Naive thymus-derived CD8-positive, alpha-beta T cell (primary cell): ENCODE measurements at regions not wholly inside any gene's neighbourhood (a gene's known extent, or its start where the extent isn't known, plus 50 kb on each side); places are given as distances from the start of the nearest gene placed in this dataset.

Source experiments
- ATAC-seq, 2 donors: fragments of 150-1000 bp; cut with Tn5 transposase in 1 of 2; sonication (Bioruptor Pico), chemical (Tn5 transposase) in 1 of 2; 1 replicate in 1 of 2; 2 replicates in 1 of 2; pipeline ENCODE4 v1.10.0; 2021; ENCODE audit warnings: mild to moderate bottlenecking in 2 of 2, moderate library complexity in 2 of 2
- POLR2A ChIA-PET: fragments of 350-600 bp; sonication (Branson Sonifier 250); formaldehyde crosslinking; loops from one replicate; lab custom pipeline; 2021; ENCODE audit warnings: antibody characterized with exemption; lab: Charles Lee
- DNase-seq, 10 donors: peaks; one replicate each; pipeline versions ENCODE4 v3.0.0 to v3.0.0-alpha.2; 2020 to 2022
- H3K27ac Mint-ChIP-seq, 10 donors: one replicate each; pipeline ENCODE4 v1.8.0; 2020 to 2022; ENCODE audit warnings: mild to moderate bottlenecking in 10 of 10, mixed read lengths in 10 of 10, moderate library complexity in 4 of 10, inconsistent platforms in 1 of 10
- H3K27me3 Mint-ChIP-seq, 5 donors: one replicate each; pipeline ENCODE4 v1.8.0; 2021 to 2022; ENCODE audit warnings: mixed read lengths in 5 of 5
- H3K36me3 Mint-ChIP-seq, 3 donors: one replicate each; pipeline ENCODE4 v1.8.0; 2020 to 2022; ENCODE audit warnings: mixed read lengths in 3 of 3, mild to moderate bottlenecking in 2 of 3, inconsistent platforms in 1 of 3
- H3K4me1 Mint-ChIP-seq, 4 donors: one replicate each; pipeline ENCODE4 v1.8.0; 2021 to 2022; ENCODE audit warnings: mixed read lengths in 4 of 4
- H3K4me3 Mint-ChIP-seq, 10 donors: one replicate each; pipeline ENCODE4 v1.8.0; 2020 to 2022; ENCODE audit warnings: mild to moderate bottlenecking in 10 of 10, mixed read lengths in 10 of 10, moderate library complexity in 6 of 10, inconsistent platforms in 1 of 10
- H3K9me3 Mint-ChIP-seq, 9 donors: one replicate each; pipeline ENCODE4 v1.8.0; 2020 to 2022; ENCODE audit warnings: mixed read lengths in 9 of 9, mild to moderate bottlenecking in 3 of 9, inconsistent platforms in 1 of 9, moderate library complexity in 1 of 9

DNA sequence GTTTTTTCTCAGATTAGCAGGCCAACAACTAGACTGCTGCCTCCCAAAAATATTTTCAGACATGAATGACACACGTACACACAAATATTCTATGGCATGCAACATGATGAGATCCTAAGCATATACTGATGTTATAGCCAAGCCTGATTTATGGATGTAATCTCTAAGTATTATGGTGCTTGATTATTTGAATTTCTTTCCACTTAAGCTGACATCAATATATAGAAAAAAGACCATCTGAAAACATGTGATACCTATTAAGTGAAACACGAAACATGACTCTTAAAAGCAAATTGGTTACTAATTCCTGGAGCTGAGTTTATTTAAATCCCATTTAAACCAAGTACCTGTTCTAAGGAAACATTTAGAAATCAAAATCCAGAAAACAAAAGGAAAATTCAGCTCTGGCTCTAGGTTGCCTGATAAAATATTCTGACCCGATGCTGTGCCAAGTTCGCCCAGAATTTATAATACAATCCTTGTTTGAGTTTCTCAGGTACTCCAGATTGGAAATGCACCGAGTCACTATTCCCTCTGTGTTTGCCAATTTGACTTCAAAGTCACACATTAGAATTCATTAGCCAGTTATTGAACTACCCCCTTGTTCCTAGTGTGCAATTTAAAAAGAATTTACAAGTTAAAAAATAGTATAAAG, 548.6 kb downstream of the CSNK1G3 start:
- DNase-seq (no peak), ATAC-seq (no peak)
- Mint-ChIP-seq H3K4me1 (peaks cover 2 to 21% (median 4%) of the 10 kb centered on the region in 4 donors), H3K9me3 (peaks cover 0 to 12% (median 0%) of the 10 kb centered on the region in 9 donors), H3K27me3 (peaks cover 0 to 1% (median 0%) of the 10 kb centered on the region in 5 donors), H3K27ac (no peak overlapping the region), H3K36me3 (no peaks in the 10 kb centered on the region), H3K4me3 (no peak overlapping the region)
- POLR2A ChIA-PET: no interaction called here

DNA sequence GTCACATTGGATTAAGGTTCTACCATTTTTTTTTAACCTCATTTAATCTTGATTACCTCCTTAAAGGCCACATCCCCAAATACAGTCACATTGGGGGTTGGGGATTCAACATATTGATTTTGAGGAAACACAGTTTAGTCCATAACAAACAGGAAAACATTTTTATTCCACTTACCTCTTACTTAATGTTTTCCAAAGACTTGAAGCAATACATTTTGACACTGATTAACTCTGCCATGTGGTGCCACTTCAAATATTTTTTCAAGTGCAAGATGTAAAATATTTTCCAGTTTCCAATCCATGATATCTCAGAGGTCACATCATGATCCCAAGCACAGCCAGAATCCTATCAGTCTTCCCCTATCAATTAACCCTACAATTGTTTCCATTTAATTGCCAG, 548.0 kb downstream of the CSNK1G3 start:
- POLR2A ChIA-PET: no interaction called here
- no peak overlapping the region for H3K27ac Mint-ChIP-seq
- peaks cover 0 to 1% (median 0%) of the 10 kb centered on the region in 5 donors for H3K27me3 Mint-ChIP-seq
- peaks cover 2 to 21% (median 4%) of the 10 kb centered on the region in 4 donors for H3K4me1 Mint-ChIP-seq
- no peak overlapping the region for H3K4me3 Mint-ChIP-seq
- ATAC-seq (no peak), DNase-seq (no peak)
- H3K36me3 Mint-ChIP-seq: no peaks in the 10 kb centered on the region
- H3K9me3 Mint-ChIP-seq: peaks cover 0 to 12% (median 0%) of the 10 kb centered on the region in 9 donors

DNA sequence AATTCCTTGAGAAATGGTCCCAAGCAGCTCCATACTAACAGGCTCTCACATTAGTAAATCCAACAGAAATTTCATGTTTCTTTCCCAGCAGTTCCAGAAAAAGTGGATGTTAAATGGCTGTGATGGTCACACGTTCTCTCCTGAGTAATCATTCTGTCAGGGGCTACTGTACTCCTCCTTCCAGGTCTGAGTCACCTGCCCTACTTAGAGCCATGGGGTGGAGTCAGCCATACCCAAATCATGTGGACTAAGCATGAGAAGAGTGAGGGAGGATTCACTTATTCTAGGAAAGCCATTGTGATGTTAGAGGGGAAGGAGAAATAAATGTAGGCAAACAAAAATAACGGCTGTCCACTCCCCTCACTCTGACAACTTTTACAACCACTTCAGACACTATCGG, 547.2 kb downstream of the CSNK1G3 start:
- no peak for ATAC-seq
- H3K4me1 Mint-ChIP-seq: peaks cover 2 to 25% (median 4%) of the 10 kb centered on the region in 4 donors
- H3K36me3 Mint-ChIP-seq: no peaks in the 10 kb centered on the region
- POLR2A ChIA-PET: no interaction called here
- peaks cover 0 to 8% (median 0%) of the 10 kb centered on the region in 9 donors for H3K9me3 Mint-ChIP-seq
- H3K4me3 Mint-ChIP-seq: no peak overlapping the region
- no peaks in the 10 kb centered on the region for H3K27me3 Mint-ChIP-seq
- DNase-seq: no peak
- no peak overlapping the region for H3K27ac Mint-ChIP-seq

DNA sequence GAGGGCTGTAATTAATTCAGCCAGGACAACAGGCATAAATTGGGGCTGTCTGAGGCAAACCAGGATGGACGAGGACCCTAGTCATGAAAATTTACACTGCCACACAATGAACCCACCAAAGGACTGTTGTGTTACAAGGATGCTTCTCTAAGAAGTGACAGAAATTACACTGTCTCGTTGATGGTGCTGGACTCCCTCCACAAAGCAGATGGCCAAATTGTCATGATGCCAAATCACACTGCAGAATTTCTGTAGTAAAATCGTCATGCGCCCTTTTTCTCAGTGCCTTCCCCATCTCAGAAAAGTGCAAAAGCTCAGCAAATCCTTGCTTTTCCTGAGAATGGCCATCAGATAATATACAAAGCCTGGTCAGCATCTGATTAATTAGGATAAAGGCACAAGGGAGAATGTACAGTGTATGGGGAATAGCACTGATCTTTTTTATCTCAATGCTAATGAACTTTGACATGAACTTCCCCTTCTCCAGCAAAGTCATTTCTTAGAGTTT, 545.8 kb downstream of the CSNK1G3 start:
- H3K36me3 Mint-ChIP-seq: no peaks in the 10 kb centered on the region
- H3K27me3 Mint-ChIP-seq: no peaks in the 10 kb centered on the region
- H3K27ac Mint-ChIP-seq: peak overlapping the region in 1 of 10 donors; percentile 64
- peaks cover 2 to 26% (median 4%) of the 10 kb centered on the region in 4 donors for H3K4me1 Mint-ChIP-seq
- DNase-seq: no peak
- H3K9me3 Mint-ChIP-seq: peaks cover 0 to 4% (median 0%) of the 10 kb centered on the region in 9 donors
- peak overlapping the region in 1 of 10 donors; percentile 73 for H3K4me3 Mint-ChIP-seq
- no peak for ATAC-seq
- POLR2A ChIA-PET: no interaction called here

DNA sequence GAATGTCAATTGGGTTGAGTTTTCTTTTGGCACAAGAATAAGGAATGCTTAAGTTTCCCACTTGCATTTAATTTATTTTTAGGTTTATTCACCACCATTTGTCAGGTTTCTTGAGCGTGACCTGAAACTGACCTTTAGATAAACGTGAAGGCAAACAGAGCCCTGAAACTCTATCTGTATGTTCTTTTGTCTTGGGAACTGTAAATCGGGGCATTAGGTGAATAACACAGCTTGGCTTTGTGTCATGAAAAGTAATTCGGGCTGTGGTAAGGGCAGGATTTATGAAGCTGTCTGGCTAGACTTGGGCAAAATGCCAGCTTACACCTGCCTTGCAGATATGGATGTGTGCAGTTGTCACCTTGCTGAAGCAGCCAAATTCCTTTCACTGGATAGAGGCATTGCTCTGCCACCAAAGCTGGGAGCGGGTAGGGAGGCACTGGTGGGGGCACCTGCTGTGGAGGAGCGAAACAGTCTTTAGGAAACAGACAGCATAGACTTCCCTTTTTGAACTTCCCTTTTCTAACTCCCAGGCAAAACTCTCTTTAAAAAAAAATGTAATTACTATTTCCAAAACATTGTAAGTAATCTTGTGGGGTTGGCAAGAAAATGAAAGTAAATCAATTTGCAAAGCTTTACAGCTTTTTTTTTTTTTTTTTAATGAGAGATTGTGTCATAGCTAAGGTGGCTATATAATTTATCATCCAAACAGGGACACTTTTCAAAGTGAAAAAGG, 545.2 kb downstream of the CSNK1G3 start:
- ATAC-seq (peak in 1 of 2 donors; percentile 49), DNase-seq (peak in 1 of 10 donors; percentile 14)
- Mint-ChIP-seq H3K4me3 (peak overlapping the region in 2 of 10 donors; percentile 12 to 73), H3K36me3 (no peaks in the 10 kb centered on the region), H3K27ac (peak overlapping the region in 3 of 10 donors; percentile 64 to 74 (median 70)), H3K4me1 (peaks cover 2 to 26% (median 4%) of the 10 kb centered on the region in 4 donors), H3K27me3 (no peaks in the 10 kb centered on the region), H3K9me3 (peaks cover 0 to 2% (median 0%) of the 10 kb centered on the region in 9 donors)
- POLR2A ChIA-PET: no interaction called here

DNA sequence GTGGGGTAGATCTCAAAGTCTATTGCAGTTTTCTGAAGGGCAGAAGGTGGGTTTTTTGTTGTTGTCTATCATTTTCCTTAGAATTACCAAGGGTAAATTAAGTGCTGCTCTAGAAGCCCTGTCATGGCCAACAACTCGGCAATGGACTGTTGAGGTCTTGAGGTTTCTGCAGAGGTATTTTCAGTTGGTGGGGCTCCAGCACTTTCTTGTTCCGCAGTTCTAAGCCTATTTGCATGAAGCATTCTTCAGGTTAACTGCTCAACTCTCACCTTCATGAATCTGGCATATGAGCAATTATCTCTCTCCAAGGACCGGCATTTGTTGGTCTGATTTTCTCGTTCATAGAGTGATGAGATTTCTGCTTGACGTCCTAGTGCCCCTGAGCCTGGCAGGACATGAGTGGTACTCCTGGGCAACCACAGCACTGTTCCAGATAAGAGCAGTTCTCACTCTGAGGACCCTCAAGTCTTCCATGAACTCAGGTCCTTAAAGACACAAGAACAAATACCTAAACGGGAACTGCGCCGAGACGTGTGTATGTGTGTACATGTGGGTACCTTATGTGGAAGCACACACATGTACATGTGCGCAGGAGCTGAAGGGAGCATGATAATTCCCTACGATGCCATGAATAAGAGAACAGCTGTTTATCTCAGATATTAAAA, 544.5 kb downstream of the CSNK1G3 start:
- no peaks in the 10 kb centered on the region for H3K36me3 Mint-ChIP-seq
- no peak for DNase-seq
- peak in 1 of 2 donors; percentile 28 for ATAC-seq
- H3K9me3 Mint-ChIP-seq: peaks cover 0 to 2% (median 0%) of the 10 kb centered on the region in 9 donors
- peaks cover 2 to 26% (median 4%) of the 10 kb centered on the region in 4 donors for H3K4me1 Mint-ChIP-seq
- no peaks in the 10 kb centered on the region for H3K27me3 Mint-ChIP-seq
- H3K4me3 Mint-ChIP-seq: peak overlapping the region in 1 of 10 donors; percentile 25
- H3K27ac Mint-ChIP-seq: peak overlapping the region in 2 of 10 donors; percentile 9 to 64
- POLR2A ChIA-PET: no interaction called here

DNA sequence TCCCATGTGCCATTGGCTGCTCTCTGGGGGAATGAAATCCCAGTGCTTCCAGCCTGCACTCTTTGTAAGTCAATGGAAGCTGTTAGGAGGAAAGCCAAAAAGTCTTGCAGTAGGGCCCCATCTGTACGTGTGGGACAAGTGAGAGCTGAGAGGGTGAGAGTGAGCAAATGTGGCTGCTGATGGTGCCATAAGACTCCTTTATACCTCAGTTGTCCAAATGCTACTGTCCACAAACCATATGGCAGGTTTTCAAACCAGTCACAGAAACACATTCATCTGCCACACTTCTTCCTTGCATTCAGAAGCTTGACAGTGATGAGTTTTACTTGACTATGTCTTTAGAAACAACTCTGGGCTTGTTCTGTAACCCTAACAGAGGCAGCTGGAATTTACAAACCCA, 543.8 kb downstream of the CSNK1G3 start:
- no peak overlapping the region for H3K4me3 Mint-ChIP-seq
- DNase-seq (no peak), ATAC-seq (no peak)
- POLR2A ChIA-PET: no interaction called here
- H3K4me1 Mint-ChIP-seq: peaks cover 2 to 26% (median 4%) of the 10 kb centered on the region in 4 donors
- peak overlapping the region in 1 of 10 donors; percentile 42 for H3K27ac Mint-ChIP-seq
- H3K9me3 Mint-ChIP-seq: peaks cover 0 to 3% (median 0%) of the 10 kb centered on the region in 9 donors
- no peaks in the 10 kb centered on the region for H3K36me3 Mint-ChIP-seq
- H3K27me3 Mint-ChIP-seq: no peaks in the 10 kb centered on the region

DNA sequence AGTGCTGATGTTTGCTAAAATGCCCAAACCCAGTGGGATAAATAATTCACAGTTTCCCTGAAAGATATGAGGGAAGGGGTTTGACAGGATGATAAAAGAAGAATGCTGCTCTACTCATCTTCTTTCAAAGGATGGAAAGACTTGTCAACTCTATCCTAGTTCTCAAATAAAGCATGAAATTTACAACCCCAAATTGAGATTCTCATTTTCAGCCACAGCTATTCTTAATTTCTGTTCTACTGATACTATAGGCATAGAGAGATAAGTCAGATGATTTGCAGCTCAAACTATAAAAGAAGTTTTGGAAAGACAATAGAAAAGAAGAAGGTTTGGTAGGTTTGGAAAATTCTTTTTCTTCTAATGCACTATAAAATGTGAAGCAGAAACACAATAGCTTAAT, 542.6 kb downstream of the CSNK1G3 start:
- no peaks in the 10 kb centered on the region for H3K36me3 Mint-ChIP-seq
- DNase-seq: no peak
- no peaks in the 10 kb centered on the region for H3K27me3 Mint-ChIP-seq
- H3K4me1 Mint-ChIP-seq: peaks cover 2 to 26% (median 4%) of the 10 kb centered on the region in 4 donors
- peaks cover 0 to 3% (median 0%) of the 10 kb centered on the region in 9 donors for H3K9me3 Mint-ChIP-seq
- ATAC-seq: no peak
- POLR2A ChIA-PET: no interaction called here
- H3K4me3 Mint-ChIP-seq: no peak overlapping the region
- H3K27ac Mint-ChIP-seq: no peak overlapping the region

DNA sequence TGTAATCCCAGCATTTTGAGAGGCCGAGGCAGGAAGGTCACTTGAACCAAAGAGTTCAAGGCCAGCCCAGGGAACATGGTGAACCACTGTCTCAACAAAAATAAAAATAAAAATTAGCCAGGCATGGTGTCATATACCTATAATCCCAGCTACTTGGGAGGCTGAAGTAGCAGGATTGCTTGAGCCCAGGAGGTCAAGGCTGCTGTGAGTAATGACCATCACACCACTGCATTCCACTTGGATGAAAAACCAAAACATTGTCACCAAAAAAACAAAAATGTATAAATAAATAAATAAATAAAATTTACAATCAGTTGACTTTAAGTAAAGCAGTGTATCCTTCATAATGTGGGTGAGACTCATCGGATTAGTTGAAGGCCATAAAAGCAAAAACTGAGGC, 541.4 kb downstream of the CSNK1G3 start:
- no peak for ATAC-seq
- POLR2A ChIA-PET: no interaction called here
- H3K4me1 Mint-ChIP-seq: peaks cover 2 to 25% (median 4%) of the 10 kb centered on the region in 4 donors
- no peak for DNase-seq
- H3K4me3 Mint-ChIP-seq: no peak overlapping the region
- no peaks in the 10 kb centered on the region for H3K36me3 Mint-ChIP-seq
- no peak overlapping the region for H3K27ac Mint-ChIP-seq
- peaks cover 0 to 4% (median 0%) of the 10 kb centered on the region in 9 donors for H3K9me3 Mint-ChIP-seq
- no peaks in the 10 kb centered on the region for H3K27me3 Mint-ChIP-seq

DNA sequence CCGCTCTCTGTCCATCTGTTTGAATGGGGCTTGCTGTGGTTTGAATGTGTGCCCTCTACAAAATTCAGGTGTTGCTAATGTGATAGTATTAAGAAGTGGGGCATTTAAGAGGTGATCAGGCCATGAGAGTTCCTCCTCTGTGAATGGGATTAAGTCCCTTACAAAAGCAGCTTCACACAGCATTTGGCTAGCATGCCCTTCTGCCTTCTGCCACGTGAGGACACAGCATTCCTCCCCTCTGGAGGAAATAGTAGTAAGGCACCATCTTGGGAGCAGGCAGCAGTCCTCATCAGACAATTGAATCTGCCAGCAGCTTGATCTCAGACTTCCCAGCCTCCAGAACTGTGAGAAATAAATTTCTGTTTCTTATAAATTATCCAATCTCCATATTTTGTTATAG, 540.2 kb downstream of the CSNK1G3 start:
- no peak overlapping the region for H3K4me3 Mint-ChIP-seq
- peaks cover 0 to 4% (median 0%) of the 10 kb centered on the region in 9 donors for H3K9me3 Mint-ChIP-seq
- H3K27ac Mint-ChIP-seq: no peak overlapping the region
- H3K27me3 Mint-ChIP-seq: no peaks in the 10 kb centered on the region
- no peak for ATAC-seq
- H3K36me3 Mint-ChIP-seq: no peaks in the 10 kb centered on the region
- POLR2A ChIA-PET: no interaction called here
- H3K4me1 Mint-ChIP-seq: peaks cover 1 to 14% (median 3%) of the 10 kb centered on the region in 4 donors
- DNase-seq: no peak

DNA sequence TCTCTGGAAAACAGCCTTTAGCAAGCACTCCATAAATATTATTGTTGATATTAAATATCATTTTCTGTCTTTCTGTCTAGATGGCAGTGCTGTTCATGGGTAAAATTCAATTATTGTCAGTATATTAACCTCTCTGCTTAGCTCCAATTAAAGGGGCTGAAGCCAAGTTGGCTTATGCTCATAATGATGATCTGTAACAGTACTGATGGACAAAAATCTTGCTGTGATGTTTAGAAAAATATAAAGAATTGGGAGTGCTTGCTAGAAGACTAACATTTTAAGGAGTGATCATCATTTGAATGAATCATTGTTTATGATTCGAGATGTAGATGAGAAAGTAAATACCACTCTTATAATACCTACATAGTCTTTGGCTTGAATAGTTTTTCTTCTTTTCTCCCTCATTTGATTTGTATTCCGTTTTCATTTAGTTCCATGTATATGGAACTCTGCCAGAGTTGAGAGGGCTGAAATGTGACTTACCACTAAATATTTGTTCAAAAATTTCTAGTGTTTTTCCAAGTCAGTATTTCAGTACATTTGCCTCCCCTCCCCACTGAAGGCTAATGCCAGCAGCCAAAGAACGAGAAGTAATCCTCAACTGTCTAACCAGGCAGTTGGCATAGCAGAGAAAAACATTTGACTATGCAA, 538.3 kb downstream of the CSNK1G3 start:
- no peaks in the 10 kb centered on the region for H3K36me3 Mint-ChIP-seq
- H3K27ac Mint-ChIP-seq: no peak overlapping the region
- H3K9me3 Mint-ChIP-seq: peaks cover 0 to 4% (median 0%) of the 10 kb centered on the region in 9 donors
- no peak overlapping the region for H3K4me3 Mint-ChIP-seq
- H3K27me3 Mint-ChIP-seq: no peaks in the 10 kb centered on the region
- H3K4me1 Mint-ChIP-seq: peaks cover 0 to 5% (median 0%) of the 10 kb centered on the region in 4 donors
- DNase-seq (no peak), ATAC-seq (no peak)
- POLR2A ChIA-PET: no interaction called here

DNA sequence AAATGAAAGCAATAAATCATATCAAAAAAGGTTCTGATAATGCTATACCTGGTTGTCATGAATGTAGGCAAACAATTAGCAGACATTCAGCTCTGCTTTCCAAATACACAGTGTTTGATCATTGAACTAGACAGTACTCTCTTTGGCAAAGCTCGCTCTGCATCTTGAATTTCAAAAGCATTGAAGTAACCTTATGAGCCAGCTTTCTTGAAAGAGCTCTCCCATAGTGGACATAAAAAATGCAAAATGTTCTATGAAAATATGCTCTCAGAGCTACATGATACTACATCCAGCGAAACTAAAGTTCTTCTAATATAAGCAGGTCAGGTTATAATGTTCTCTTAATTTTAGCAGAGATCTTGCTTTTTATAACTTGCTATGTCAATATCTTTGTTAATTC, 533.4 kb downstream of the CSNK1G3 start:
- Mint-ChIP-seq H3K4me3 (no peak overlapping the region), H3K27me3 (no peaks in the 10 kb centered on the region), H3K4me1 (no peaks in the 10 kb centered on the region), H3K27ac (no peak overlapping the region), H3K36me3 (no peaks in the 10 kb centered on the region), H3K9me3 (peaks cover 0 to 10% (median 2%) of the 10 kb centered on the region in 9 donors)
- POLR2A ChIA-PET: no interaction called here
- DNase-seq (no peak), ATAC-seq (no peak)
